HG03469 (cell line): ENCODE measurements at regions not wholly inside any gene's neighbourhood (a gene's known extent, or its start where the extent isn't known, plus 50 kb on each side); places are given as distances from the start of the nearest gene placed in this dataset.
"Not testable (repeated sequence)": the region's sequence is repeated elsewhere in the genome, so short reads cannot be mapped to it uniquely, and the experiment has no call there.

ENCODE experiments used
- ATAC-seq: cut with Tn5 transposase; IDR thresholded peaks from one replicate; pipeline ENCODE4 v1.9.1; 2021; ENCODE audit warnings: mild to moderate bottlenecking, moderate library complexity, moderate number of reproducible peaks; ENCODE audit not compliant: unreplicated experiment

GRCh38 chr3:188972310-188972709, 199.5 kb upstream of the TPRG1 start:
- ATAC-seq: no peak

GRCh38 chr3:188974856-188975599, 196.7 kb upstream of the TPRG1 start:
- no peak for ATAC-seq

DNA sequence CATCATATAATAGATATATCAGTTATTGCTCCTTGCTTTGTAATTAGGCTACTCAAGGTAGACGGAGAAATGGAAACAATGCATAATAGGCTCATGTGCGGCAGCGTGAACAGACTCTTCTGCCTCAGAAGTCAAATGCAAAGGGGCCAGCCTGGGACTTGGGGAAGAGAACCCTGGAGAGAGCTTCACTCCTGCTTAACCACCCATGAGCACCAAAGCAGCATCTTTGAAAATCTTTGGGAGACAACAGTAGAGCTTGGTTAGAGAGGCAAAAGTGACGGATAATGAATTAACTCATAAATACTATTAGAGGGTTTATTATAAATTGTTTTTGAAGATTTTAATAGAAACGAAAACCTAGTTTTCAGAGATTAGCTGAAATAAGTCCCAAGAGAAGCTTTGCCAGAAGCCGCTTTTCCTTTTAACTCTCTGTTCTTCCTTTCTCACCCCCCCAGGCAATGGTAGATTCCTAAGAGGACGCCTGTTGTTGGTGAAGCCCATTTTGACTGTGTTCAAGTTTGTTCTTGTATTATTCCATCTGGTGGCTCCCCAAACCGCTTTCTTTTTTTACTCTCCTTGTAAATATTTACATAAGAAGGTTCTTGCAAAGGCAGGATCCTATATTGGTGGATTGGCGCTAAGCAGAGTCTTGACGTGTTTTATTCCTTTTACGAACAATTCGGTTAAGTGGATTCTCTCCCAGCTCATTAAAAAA, 196.0 kb upstream of the TPRG1 start:
- ATAC-seq: no peak

- ATAC-seq: no peak
Measured at GRCh38 chr3:188976407-188976806, 195.4 kb upstream of the TPRG1 start.

GRCh38 chr3:188978421-188979171, 193.2 kb upstream of the TPRG1 start:
- no peak for ATAC-seq

DNA sequence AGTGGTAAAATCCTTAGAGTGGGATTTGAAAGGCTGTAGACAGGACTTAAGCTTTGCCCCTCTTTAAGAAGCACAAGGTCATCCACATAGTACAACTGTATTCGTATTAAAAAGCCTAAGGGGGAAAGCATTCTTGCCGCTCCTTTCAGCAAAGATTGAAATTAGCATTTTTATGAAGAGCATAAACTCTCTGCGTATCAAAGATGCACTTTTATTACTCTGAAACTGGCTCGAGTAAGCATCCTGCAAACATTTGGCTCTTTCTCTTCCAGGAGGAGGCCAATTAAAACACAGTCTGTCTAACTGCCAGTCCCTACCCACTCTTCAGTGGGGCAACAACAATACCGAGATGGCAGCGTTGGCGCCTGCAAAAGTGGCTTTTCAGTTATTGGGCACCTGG, 192.5 kb upstream of the TPRG1 start:
- ATAC-seq: no peak

- ATAC-seq: no peak
Measured at GRCh38 chr3:188979669-188980310, 192.0 kb upstream of the TPRG1 start.

- no peak for ATAC-seq
Measured at GRCh38 chr3:188993181-188993580, 178.6 kb upstream of the TPRG1 start.

DNA sequence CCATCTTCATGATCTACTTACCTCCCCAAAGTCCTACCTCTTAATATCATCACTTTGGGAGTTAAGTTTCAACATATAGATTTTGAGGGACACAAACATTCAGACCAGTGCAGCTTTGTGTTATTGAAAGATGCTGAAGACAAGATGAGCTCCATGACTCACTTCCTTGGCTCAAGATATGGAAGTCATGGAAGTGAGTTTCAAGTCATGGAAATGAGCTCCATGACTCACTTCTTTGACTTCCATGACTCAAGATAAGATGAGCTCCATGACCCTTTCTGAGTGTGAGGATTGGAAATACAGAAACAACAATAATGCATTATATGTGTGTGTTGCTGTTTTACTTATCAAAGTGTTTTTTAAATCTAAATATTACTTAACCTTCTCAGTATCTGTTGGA, 170.2 kb upstream of the TPRG1 start:
- no peak for ATAC-seq

DNA sequence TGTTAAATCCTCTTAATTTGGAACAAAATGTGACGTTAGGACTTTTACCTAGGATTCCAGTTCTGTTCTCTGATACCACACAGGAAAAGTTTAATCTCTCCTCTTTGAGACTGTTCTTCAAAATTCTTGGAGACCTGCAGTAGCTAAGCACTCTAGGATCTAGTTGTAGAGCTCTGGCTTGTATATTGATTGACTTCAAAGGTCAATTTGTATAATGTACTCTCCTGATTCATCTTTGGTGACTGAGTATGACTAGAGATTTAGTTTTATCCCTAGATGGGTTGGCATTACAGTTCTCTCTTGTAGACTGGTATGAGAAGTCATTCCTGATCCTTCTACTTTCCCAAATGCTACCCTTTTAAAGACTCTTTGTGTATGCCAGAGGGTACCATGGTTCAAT, 168.4 kb upstream of the TPRG1 start:
- no peak for ATAC-seq

- no peak for ATAC-seq
Measured at GRCh38 chr3:189013224-189013888, 158.4 kb upstream of the TPRG1 start.

DNA sequence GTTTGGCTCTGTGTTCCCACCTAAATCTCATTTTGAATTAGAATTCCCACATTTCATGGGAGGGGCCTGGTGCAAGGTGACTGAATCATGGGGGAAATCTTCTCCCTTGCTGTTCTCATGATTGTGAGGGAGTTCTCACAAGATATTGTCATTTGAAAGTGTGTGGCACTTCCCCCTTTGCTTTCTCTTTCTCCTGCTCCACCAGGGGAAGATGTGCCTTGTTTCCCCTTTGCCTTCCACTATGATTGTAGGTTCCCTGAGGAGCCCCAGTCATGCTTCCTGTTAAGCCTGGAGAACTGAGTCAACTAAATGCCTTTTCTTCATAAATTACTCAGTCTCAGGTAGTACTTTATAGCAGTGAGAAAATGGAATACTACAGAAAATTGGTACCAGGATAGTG, 157.2 kb upstream of the TPRG1 start:
- no peak for ATAC-seq

- not testable (repeated sequence) for ATAC-seq
Measured at GRCh38 chr3:189022576-189023466, 148.9 kb upstream of the TPRG1 start.

GRCh38 chr3:189025866-189026265, 145.9 kb upstream of the TPRG1 start:
- no peak for ATAC-seq

DNA sequence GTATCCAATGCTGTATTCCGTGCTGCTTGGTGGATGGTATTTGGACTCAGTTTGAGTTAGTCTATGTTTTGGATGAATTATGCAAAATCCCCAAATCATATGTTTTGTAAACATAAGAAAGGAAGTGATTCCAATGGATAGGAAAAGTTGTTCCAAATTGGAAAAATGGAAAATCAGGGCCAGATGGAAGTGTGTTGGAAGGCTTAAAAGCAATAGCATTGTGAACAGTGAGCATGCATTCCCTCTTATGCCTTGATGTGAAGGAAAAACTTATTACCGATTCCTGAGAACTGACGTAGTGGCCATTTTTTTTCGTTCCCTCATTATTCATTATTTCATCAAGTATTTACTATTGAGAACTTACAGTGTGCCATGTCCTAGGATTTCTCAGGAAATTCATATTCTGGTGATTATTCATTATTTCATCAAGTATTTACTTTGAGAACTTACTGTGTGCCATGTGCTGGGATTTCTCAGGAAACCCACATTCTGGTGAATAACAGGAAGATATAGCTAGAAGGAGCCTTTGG, 144.1 kb upstream of the TPRG1 start:
- no peak for ATAC-seq

- no peak for ATAC-seq
Measured at GRCh38 chr3:189038773-189039745, 132.7 kb upstream of the TPRG1 start.

GRCh38 chr3:189040656-189041335, 131.0 kb upstream of the TPRG1 start:
- ATAC-seq: no peak
